Cardiac muscle cell (in vitro differentiated cells and primary cell): ENCODE measurements at regions not wholly inside any gene's neighbourhood (a gene's known extent, or its start where the extent isn't known, plus 50 kb on each side); places are given as distances from the start of the nearest gene placed in this dataset.

ENCODE experiments used
- DNase-seq, 2 donors: peaks; one replicate each; pipeline versions ENCODE4 v3.0.0 to v3.0.0-alpha.2; 2010 to 2017; ENCODE audit warnings: low read depth in 1 of 2, low spot score in 1 of 2
- H3K27ac ChIP-seq: fragments of 200-600 bp; sonication (generic); 2 replicates; pipeline ENCODE4 v1.5.1; 2016
- H3K27me3 ChIP-seq: fragments of 200-600 bp; sonication (generic); 2 replicates; pipeline ENCODE4 v1.6.0; 2016; ENCODE audit warnings: control low read depth
- H3K36me3 ChIP-seq: fragments of 200-600 bp; sonication (generic); 2 replicates; pipeline ENCODE4 v1.5.1; 2016; ENCODE audit warnings: control low read depth
- H3K4me1 ChIP-seq: fragments of 200-600 bp; sonication (generic); 2 replicates; pipeline ENCODE4 v1.8.1; 2017; ENCODE audit warnings: low read depth, mild to moderate bottlenecking, mixed run types
- H3K4me3 ChIP-seq: fragments of 200-600 bp; sonication (generic); 2 replicates; pipeline ENCODE4 v1.5.1; 2016; ENCODE audit warnings: mild to moderate bottlenecking
- H3K9me3 ChIP-seq: fragments of 200-600 bp; sonication (generic); 2 replicates; pipeline ENCODE4 v1.5.1; 2017; ENCODE audit warnings: low read depth, mild to moderate bottlenecking, control low read depth
- CTCF ChIP-seq: IDR thresholded peaks from 2 replicates; pipeline ENCODE4 v1.5.1; 2012; ENCODE audit warnings: low read depth, mild to moderate bottlenecking, low read length

- Histone ChIP-seq H3K36me3 (no peaks in the 10 kb centered on the region), H3K4me3 (no peak overlapping the region), H3K9me3 (no peaks in the 10 kb centered on the region), H3K27me3 (peaks cover 13% of the 10 kb centered on the region), H3K27ac (no peak overlapping the region), H3K4me1 (no peaks in the 10 kb centered on the region)
- TF ChIP-seq CTCF: peak; percentile 41
- peak; percentile 11 to 41 for DNase-seq
Measured at GRCh38 chr5:100479079-100479688, 56.0 kb upstream of the FAM174A start.

DNA sequence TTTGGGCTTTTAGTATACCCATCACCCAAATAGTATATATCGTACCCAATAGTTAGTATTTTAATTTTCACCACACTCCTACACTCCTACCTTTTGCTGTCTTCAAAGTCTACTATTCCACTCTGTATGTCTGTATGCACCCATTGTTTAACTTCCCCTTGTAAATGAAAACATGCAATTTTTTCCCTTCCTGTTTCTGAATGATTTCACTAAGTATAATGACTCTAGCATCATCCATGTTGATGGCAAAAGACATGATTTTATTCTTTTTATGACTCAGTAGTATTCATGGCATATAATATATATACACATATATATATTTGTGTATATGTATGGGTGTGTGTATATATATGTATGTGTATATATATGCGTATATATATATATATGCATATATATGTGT, 63.1 kb upstream of the FAM174A start:
- Histone ChIP-seq H3K9me3 (no peaks in the 10 kb centered on the region), H3K27me3 (no peaks in the 10 kb centered on the region), H3K4me1 (no peaks in the 10 kb centered on the region), H3K27ac (no peak overlapping the region), H3K36me3 (no peaks in the 10 kb centered on the region), H3K4me3 (no peak overlapping the region)
- no peak for DNase-seq
- no peak for TF ChIP-seq CTCF

DNA sequence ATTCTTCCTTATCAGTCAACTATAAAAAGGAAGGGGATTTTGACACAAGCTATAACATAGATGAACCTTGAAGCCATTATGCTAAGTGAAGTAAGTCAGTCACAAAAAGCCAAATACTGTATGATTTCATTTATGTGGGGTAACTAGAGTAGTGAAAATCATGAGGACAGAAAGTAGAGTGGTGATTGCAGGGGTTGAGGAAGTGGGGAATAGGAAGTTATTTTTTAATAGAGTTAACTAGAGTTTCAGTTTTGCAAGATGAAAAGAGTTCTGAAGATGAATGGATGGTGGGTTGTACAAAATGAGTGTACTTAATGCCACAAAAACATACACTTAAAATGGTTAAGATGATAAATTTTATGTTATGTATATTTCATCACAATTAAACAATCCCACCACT, 65.4 kb upstream of the FAM174A start:
- H3K4me1 ChIP-seq: no peaks in the 10 kb centered on the region
- no peaks in the 10 kb centered on the region for H3K36me3 ChIP-seq
- H3K27me3 ChIP-seq: no peaks in the 10 kb centered on the region
- H3K27ac ChIP-seq: no peak overlapping the region
- no peak for TF ChIP-seq CTCF
- H3K9me3 ChIP-seq: no peaks in the 10 kb centered on the region
- no peak for DNase-seq
- H3K4me3 ChIP-seq: no peak overlapping the region

DNA sequence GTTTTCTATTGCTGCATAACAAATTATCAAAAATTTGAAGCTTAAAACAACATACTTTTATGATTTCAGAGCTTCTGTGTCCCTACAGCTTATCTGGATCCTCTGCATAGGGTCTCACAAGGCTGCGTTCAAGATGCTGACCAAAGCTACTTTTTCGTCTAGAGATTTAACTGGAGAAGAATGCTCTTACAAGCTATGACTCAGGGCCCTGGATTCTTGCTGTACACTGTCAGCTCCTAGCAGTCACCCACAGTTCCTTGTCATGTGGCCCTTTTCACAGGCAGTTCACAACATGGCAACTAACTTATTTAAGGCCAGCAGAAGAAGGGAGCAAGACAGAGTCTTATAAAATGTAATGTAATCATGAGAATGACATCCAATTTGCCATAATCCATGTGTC, 70.8 kb upstream of the FAM174A start:
- no peak for TF ChIP-seq CTCF

DNA sequence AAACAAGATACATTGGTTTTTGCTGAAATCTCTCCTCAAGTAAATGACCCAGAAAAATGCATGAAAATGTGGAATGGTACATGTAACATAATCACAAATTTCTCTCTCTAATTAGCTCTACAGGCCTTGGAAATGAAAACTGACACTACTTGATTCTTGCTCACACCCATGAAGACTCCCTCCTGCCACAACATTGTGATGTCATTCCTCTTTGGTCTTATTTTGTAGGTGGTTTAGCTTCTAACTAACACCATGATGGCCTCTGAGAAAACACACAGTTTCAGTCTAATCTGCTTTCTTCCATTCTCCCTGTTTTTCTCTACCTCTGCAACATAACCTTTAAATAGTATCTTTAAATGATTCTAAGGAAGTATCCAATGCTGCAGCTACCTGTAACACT, 78.6 kb upstream of the FAM174A start:
- no peak for TF ChIP-seq CTCF
- no peaks in the 10 kb centered on the region for H3K27me3 ChIP-seq
- DNase-seq: no peak
- no peak overlapping the region for H3K4me3 ChIP-seq
- H3K27ac ChIP-seq: no peak overlapping the region
- H3K36me3 ChIP-seq: no peaks in the 10 kb centered on the region
- no peaks in the 10 kb centered on the region for H3K4me1 ChIP-seq
- H3K9me3 ChIP-seq: no peaks in the 10 kb centered on the region

More for the DNA sequence above, 70.8 kb upstream of the FAM174A start:
- no peak overlapping the region for H3K27ac ChIP-seq
- no peaks in the 10 kb centered on the region for H3K36me3 ChIP-seq
- no peaks in the 10 kb centered on the region for H3K4me1 ChIP-seq
- no peaks in the 10 kb centered on the region for H3K27me3 ChIP-seq
- H3K9me3 ChIP-seq: no peaks in the 10 kb centered on the region
- no peak overlapping the region for H3K4me3 ChIP-seq
- peak in 1 of 2 donors; percentile 1 for DNase-seq
